Amniotic stem cell (primary cell): ENCODE measurements at regions not wholly inside any gene's neighbourhood (a gene's known extent, or its start where the extent isn't known, plus 50 kb on each side); places are given as distances from the start of the nearest gene placed in this dataset.
"Not testable (repeated sequence)": the region's sequence is repeated elsewhere in the genome, so short reads cannot be mapped to it uniquely, and the experiment has no call there.

Source experiments
- DNase-seq: peaks from one replicate; lab custom pipeline; 2025; lab: John Stamatoyannopoulos, UW

DNA sequence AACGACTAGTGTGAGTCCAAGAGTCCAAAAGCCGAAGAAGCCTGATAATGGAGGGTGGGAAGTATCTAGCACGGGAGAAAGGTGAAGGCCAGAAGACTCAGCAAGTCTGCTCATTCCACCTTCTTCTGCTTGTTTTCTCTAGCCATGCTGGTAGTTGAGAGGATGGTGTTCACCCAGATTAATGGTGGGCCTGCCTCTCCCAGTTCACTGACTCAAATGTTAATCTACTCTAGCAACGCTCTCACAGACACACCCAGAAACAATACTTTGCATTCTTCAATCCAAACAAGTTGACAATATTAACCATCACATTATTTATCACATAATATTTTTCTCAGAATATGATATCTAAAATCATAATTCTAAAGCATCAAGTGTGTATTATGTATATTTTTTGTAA lies 1055.1 kb upstream of the PCDH10 start:
- no peak for DNase-seq

DNA sequence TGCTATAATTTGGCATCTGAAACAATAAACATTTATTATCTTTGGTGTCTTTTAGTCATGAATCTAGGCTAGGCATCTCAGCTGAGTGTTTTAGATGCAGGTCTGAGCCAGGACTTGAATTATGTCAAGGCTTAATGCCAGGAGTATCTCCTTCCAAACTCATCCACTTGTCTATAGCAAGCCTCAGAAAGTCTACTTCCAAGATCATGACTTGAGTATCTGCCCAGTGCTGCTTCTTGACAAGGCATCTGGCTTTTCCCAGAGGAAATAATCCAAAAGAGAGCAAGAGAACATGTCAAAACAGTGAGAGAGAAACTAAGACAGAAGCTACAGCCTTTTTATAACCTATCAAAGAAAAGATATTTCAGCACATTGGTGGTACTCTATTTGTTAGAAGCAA lies 1052.1 kb upstream of the PCDH10 start:
- no peak for DNase-seq

DNA sequence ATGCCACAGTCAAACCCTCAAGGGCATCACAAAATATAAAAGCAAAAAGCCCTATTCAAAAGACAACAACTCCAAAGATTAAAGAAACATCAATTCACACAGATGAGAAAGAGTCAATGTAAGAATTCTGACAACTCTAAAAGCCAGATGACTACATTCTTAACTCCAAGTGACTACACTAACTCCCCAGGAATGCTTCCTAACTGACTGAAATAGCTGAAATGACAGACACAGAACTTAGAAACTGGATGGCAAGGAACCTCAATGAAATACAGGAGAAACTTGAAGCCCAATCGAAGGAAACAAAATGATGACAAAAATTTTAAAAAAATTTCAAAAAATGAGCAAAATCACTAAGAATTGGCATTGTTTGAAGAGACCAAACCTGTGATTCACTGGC lies 1047.6 kb upstream of the PCDH10 start:
- no peak for DNase-seq

DNA sequence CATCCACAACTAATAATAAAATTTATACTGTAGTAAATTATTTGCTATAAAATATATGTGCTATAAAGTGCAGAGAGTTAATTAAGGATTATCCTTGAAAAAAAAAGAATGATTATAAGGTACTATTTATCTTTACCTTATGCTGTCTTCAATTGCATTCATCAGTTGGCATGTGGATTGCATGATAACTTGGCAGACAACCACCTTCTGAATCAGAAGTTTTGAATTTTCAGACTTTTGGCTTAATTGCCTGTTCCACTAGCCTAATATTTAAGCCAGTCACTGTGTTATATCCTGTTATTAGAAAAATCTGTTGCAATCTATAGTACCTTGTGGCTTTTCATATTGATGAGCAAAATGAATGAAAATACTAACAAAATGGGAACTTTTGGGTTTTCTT lies 1040.3 kb upstream of the PCDH10 start:
- no peak for DNase-seq

DNA sequence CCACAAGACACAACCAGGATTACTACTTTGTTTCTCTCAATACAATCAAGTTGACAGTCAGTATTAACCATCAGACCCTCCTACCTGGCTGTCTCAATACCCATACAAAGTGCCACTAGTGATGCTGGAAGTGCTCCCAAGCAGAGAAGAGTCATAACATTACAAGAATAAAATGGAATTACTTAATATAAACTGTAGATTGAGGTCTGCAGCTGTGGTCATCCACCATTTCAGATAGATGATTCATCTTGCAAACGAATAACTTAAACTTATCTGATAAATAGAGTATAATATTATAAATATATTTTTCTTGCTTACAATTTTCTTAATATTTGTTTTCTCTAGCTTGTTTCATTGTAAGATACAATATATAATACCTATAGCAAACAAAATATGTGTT lies 1034.2 kb upstream of the PCDH10 start:
- DNase-seq: no peak

DNA sequence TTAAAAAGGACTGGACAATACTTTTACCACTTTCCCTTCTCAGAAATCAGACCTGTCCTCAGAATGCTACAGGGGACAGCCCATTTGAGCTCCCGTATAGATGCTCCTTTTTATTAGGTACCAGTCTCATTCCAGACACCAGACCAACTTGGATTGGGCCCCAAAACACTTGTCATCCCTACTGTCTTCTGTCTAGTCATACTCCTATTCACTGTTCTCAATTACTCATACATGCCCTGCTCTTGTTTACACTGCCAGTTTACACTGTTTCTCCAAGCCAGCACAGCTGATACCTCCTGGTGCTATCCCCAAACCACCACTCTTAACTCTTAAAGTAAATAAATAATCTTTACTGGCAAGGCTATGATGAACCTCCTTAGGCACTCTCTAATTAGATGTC lies 1026.4 kb upstream of the PCDH10 start:
- not testable (repeated sequence) for DNase-seq

DNA sequence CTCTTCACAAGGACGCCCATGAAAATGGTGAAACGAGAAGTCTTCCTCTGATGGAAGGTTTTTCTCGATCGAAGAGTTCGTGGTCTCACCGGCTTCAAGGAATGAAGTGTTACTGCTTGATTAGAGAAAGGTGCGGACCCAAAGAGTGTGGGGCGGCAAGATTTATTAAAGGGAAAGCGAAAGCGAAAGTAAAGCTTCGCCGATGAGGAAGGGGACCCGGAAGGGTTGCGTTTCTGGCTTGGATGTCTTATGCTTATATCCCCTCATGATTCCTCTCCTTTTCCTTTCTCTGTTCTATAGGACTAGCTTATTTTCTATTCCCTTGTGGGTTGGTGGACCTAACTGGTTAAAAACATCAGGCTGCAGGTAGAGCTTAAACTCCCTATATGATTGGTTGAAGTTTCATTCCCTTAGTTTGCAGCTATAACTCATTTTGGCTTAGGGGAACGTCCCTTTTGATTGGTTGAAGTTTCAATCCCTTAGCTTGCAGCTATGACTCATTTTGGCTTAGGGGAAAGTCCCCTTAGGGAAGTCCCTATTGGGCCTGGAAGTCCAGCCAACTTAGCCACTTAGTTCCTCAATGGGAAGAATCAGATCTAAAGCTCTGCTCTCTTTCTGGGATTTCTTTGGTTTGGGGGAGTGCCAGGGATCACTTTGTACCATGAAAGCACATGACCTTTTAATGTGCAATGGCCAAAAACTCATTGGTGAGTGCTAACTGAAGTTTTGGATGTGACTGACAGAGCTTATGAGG lies 1025.0 kb upstream of the PCDH10 start:
- DNase-seq: no peak

DNA sequence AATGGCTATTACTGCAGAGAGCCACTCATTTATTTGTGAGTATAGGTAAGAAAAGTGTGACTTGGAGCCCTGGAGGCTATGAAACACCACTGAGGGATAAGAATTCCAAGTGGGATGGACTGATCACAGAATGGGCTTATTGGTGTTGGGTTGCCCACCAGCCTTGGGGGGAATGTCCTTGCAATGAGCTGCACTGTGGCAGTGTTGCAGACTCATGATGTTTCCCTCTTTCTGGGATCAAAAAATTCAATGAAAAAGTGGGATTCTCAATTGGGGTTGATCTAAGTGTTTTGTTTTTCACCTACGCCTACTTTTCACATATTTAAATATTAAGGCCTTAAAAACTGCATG lies 1024.5 kb upstream of the PCDH10 start:
- no peak for DNase-seq

DNA sequence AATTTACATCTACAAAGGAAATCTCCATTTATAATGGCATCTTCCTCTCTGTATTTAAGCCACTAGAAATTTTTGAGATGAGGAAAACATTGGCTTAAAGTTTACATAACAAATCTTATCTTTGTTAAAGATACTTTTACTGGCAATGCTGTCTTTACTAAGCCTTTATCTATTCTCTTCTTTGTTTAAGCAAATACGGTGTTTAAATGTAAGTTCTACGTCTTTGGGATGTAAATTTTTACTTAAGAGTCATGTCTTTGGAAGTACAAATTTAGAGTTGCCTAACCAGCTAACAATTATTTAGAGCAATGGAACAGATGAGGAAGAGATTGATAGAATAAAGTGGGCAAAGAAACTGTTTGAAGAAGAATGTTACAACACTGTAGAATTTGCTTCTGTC lies 1024.0 kb upstream of the PCDH10 start:
- no peak for DNase-seq

DNA sequence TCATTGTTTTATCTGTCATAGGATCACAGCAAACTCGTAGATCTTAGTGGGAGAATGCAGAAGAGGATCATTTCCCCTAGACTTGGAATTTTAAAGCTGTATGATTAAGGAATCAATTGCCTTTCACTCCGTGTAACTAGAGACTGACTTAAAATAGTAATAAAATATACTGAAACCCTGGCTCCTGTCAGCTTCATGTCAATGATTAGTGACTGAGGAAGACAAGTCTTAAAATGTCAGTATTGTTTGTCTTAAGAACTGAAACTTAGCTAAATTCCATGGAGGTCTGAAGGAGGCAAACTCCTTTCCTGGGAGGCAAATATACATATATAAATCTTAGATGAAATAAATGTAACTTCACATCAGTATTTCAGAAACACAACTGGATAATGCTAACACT lies 1016.7 kb upstream of the PCDH10 start:
- DNase-seq: no peak

DNA sequence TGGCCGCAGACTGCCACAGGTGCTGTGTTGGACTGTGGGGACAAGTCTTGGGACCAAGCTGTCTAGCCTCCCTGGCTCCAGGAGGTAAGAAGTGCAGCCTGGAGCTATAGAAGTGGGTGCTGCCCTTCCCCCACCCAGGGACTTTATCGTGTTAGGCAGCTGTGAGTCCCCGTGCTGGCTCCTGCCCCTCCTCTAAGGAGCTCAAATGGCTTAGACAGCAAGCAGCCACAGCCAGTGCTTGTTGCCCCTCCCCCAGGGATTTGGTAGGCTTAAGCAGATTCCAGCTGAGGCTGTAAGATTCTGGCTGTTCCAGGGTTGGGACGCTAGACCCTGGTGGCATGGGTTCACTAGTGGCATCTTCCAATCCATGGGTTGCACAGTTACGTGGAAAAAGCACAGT lies 979.4 kb upstream of the PCDH10 start:
- no peak for DNase-seq

DNA sequence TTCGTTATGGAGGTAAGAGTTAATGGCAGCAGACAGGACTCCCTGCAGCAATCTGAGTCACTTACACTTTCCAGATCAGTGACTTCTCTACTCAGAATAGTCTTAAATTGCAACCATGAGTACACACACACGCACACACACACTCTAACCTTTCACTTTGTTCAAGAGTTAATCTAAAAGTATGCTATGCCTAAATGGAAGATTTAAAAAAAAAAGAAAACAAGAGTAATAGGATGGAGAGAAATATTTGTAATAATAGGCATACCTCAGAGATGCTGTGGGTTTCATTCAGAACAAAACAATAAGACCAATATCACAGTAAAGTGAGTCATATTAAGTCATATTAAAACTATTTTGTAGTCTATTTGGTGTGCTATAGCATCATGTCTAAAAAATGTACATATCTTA lies 969.1 kb upstream of the PCDH10 start:
- DNase-seq: peak; percentile 74

DNA sequence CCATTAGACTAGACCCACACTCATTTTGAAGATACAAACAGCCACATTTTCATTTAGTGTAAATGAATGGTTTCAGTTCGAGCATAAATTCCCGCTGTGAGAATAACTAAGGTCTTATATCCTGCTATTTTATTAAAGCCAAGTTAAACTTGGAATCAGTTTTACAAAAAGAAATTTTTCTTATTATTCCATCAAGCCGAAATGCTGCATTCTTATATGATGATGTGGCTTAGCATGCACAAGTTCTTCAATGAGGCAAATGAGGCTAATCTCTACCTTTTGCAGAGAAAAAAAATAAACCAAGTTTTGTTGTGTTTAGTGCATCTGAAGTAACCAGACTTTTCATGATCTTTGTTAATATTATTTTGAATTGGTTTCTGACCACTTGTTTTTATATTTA lies 953.9 kb upstream of the PCDH10 start:
- peak; percentile 6 for DNase-seq

DNA sequence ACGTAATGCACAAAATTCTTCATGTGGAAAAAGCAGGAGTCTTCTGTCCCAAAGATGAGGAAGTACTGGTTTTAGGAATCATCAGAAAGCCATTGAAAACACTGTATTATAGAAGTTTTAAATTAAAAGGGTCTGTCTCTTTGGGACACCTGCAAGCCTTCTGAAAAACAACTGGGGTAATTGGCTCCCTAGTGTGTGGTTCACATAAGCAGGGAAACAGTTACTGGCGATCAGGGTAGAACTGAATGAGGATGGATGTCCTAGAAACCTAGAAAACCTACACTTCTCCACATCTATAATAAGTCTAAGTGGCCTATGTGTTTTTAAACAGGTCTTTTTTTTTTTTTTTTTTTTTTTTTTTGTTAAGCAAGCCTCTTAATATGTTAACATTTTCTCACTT lies 945.5 kb upstream of the PCDH10 start:
- DNase-seq: no peak

DNA sequence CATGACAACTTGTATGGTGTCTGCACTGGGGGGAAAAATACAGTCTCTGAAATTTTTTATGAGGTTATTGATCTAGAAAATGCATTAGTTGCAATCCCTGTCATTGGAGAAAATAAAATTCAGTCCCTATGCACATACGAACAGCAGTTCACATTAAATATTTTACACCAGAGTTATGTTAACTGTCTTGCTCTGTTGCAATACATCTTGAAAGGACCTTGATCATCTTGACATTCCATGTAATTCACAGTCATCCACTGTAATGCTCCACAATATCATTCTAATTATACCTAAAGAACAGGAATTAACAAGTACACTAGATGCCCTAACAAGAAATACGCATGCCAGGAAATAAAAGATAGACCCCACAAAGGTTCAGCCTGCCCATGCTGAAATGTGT lies 934.6 kb upstream of the PCDH10 start:
- DNase-seq: no peak

DNA sequence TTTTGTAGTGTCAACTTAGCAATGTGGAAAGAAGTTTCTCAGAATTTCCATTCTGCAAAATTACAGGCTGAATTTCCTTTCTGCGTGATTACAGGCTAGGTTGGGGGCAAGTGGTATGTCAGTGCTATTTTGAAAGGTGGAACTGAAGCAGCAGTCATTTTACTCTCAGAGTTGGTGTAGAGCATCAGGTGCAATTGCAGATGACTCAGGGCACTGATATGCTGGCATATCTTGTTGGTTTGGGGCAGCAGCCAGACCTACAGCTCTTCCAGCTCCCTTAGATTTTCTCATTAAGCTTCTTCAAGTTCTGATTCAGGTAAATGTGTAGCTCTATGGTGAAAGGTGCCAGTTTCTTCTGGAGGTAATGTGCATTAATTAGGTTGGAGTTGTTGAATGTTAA lies 930.7 kb upstream of the PCDH10 start:
- DNase-seq: no peak

DNA sequence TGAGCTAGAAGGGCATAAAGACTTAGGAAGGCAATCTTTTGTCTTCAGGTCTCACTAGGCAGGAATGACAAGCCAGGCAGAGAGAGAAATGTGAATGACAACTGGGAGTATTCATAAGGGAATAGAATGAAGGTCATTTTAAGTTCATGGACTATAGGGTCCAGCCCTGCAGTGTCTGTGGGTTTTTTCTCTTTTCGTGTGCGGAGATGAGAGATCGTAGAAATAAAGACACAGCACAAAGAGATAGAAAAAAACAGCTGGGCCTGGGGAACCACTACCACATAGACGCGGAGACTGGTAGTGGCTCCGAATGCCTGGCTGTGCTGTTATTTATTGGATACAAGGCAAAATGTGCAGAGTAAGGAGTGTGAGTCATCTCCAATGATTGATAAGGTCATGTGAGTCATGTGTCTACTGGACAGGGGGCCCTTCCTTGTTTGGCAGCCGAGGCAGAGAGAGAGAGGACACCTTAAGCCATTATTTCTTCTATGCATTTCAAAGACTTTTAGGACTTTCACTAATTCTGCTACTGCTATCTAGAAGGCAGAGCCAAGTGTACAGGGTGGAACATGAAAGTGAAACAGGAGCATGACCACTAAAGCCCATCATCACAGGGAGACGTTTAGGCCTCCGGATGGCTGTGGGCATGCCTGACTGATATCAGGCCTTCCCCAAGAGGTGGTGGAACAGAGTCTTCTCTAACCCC lies 921.8 kb upstream of the PCDH10 start:
- DNase-seq: no peak

DNA sequence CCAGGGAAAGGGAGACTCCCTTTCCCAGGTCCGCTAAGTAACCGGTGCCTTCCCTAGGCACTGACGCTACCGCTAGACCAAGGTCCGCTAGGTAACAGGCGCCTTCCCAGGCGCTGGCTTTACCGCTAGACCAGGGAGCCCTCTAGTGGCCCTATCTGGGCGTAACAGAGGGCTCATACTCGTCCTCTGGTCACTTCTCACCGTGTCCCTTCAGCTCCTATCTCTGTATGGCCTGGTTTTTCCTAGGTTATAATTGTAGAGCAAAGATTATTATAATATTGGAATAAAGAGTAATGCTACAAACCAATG lies 921.3 kb upstream of the PCDH10 start:
- DNase-seq: not testable (repeated sequence)

DNA sequence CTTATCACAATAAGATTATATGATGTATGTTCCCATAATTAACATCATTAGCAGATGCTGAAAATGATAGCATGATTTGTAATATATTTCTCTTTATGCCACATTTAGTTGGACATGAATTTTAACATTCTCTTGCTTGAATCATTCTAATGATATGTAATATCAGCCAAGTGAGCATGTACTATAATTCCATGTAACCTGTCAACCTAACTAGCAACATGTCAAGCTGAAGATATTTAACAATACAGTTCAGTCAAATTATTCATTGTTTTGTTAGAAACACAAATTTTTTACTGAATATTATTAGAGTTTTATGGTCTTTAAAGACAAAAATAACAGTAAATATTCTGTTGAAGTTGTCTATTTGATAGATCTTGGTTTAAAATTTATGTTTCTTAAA lies 920.4 kb upstream of the PCDH10 start:
- no peak for DNase-seq

DNA sequence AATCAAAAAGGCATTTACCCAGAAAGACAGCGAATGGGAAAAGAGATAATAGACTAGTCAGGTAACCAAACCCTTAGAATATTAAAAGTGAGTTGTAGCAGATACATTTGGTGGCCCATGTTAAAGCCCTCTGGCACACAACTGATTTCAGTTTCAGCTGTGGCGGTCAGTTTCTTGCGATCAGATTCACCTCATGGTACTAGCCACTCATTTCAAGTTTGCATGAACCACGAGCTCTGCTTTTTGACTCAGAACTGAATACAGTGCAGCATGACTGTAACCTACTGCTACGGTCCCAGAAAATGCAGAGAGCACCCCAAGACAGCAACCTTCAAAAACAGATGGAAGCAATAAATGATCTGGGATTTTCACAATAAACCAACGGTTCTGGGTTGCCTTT lies 919.1 kb upstream of the PCDH10 start:
- no peak for DNase-seq

DNA sequence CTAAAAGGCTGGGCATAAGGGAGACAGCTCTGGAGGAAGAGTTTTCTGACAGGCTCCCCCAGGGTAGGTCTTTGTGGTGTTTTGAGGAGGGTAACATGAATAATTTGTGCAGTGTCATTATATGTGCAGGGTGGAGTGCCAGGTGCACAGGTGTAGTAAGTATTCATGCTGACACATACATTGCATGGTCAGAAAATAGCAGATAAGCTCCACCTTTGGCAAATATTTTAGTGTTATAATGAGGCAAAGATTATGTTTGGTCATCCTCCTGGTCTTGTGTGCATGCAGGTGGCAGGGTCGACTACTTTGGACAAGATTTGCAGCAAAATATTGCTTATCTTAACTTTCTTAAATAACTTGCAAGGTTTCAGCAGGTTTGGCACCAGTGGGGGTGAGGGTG lies 910.4 kb upstream of the PCDH10 start:
- DNase-seq: no peak

DNA sequence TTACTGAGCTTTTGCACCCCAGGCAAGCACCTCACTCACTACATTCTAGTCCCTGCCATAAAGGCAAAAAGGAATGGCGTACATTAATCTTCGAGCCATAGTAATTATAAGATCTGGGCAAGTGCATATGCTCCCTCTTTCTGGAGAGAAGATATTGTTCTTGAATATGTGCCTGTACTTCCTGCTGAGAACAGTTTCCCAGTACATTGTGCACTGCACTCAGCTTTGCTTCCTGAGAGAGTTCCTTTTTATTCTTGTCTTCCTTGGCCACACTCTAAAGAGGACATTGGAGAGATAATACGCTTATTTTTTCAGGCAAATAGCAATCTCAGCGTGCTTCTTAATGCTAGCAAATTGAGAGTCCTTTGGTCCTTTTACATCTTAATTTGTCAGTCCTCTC lies 909.0 kb upstream of the PCDH10 start:
- no peak for DNase-seq

DNA sequence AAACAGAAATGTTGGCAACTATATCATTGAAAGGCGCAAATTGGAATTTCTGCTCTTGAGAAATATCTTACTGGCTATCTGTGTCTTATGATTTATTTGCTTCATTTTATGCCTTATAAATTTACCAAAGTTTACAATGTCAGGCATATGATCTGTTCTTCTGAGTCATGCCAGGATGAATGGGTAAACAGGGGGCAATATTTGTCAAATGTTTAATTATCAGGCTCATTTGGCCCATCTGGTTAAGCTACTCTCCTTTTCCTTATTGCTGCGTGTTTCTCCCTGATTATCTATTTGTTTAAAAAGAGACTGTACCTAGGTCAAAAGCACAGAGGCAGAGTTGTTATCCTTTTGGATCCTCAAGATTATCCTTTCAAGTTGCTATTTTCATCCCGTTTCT lies 903.8 kb upstream of the PCDH10 start:
- no peak for DNase-seq

DNA sequence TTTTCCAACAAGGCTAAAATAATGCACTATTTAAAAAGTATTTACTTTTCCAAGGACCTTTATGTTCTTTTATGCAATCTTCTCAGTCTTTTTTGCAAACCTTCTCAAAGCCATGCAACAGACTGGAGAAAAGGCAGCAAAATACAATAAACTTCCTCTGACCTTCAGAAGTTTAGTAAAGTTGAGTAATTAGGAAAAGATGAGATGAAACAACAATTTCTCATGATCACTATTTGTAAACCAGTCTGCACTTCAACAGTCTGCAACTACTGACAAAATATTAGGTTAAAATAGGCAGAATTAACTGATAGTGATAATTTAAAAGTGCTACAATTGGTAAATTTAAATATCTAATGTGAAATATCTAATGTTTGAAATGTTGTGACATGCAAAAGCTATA lies 884.9 kb upstream of the PCDH10 start:
- DNase-seq: no peak
